ENCODE measurements at regions not wholly inside any gene's neighbourhood (a gene's known extent, or its start where the extent isn't known, plus 50 kb on each side); places are given as distances from the start of the nearest gene placed in this dataset.

DNA sequence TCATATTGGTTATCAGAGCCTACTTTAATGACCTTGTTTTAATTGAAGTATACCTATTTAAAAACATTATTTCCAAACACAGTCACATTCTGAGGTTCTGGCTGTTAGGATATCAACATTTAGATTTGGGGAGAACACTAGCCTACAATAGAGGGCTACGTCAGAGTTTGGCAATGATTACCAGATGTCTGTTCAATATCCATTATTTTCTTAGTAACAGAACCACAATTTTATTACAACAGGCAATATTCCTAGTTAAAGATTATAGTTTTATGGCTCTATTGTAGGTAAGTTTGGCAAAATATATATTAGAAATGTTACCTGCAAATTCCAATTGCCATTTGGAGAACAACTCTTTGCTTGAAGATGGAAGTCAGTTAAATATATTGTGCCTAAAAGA lies 1163.1 kb upstream of the MIR17HG start:
- Histone ChIP-seq H4K20me1 (replicated peaks; ENCODE audit: control insufficient read depth, insufficient read depth, low read length) (no peaks in the 10 kb centered on the region), H2AFZ (ENCODE audit: low read depth, low read length) (no peak overlapping the region), H3K9me1 (ENCODE audit: control insufficient read depth, insufficient read depth, low read length) (no peaks in the 10 kb centered on the region), H3K9me3 (replicated peaks; ENCODE audit: control insufficient read depth, insufficient read depth, low read depth, low read length) (peaks cover 4% of the 10 kb centered on the region; the same call in 1 of the 2 replicates), H3K4me3 (no peak overlapping the region), H3K79me2 (ENCODE audit: control insufficient read depth, insufficient read depth, low read length) (no peaks in the 10 kb centered on the region), H3K9ac (ENCODE audit: insufficient read depth in 1 of 2, low read depth in 2 of 2, low read length in 2 of 2) (no peak overlapping the region), H3K27ac (ENCODE audit: extremely low read depth, low read depth, low read length) (no peak overlapping the region), H3K4me1 (replicated peaks in 1 of 2; ENCODE audit: control insufficient read depth in 2 of 2, insufficient read depth in 2 of 2, low read length in 2 of 2) (no peaks in the 10 kb centered on the region), H3K27me3 (ENCODE audit: control insufficient read depth in 2 of 2, insufficient read depth in 2 of 2, low read length in 2 of 2) (no peaks in the 10 kb centered on the region), H3K4me2 (ENCODE audit: insufficient read depth, low read length) (no peak overlapping the region), H3K36me3 (ENCODE audit: control insufficient read depth, insufficient read depth, low read length) (no peaks in the 10 kb centered on the region)
- TF ChIP-seq PHB (CRISPR knock-in tag; IDR thresholded peaks at IDR 0.05) (no peak), KLF1 (tag; IDR thresholded peaks at IDR 0.05) (no peak), SMARCC2 (IDR thresholded peaks at IDR 0.05; ENCODE audit: low read depth) (no peak), ZNF766 (CRISPR knock-in tag; conservative IDR thresholded peaks at IDR 0.05) (no peak), NCOA2 (IDR thresholded peaks at IDR 0.05; ENCODE audit: partially characterized antibody in 2 of 2) (no peak), ETV1 (tag; conservative IDR thresholded peaks at IDR 0.05; ENCODE audit: low read depth) (no peak), COPS2 (conservative IDR thresholded peaks at IDR 0.05) (no peak), ZBTB1 (CRISPR knock-in tag; IDR thresholded peaks at IDR 0.05; ENCODE audit: borderline replicate concordance, low read depth) (no peak), WHSC1 (IDR thresholded peaks at IDR 0.05; ENCODE audit: low read length) (no peak), HMG20A (CRISPR knock-in tag; conservative IDR thresholded peaks at IDR 0.05) (no peak), BRCA1 (IDR thresholded peaks at IDR 0.05) (no peak), BRCA1 (CRISPR knock-in tag; IDR thresholded peaks at IDR 0.05) (no peak), CBX5 (IDR thresholded peaks at IDR 0.05; ENCODE audit: borderline replicate concordance, low read depth) (no peak), MYBL2 (IDR thresholded peaks at IDR 0.05; ENCODE audit: low read depth) (no peak), MYBL2 (CRISPR knock-in tag; IDR thresholded peaks at IDR 0.05; ENCODE audit: borderline replicate concordance) (no peak)
- TF ChIP-seq, protein P1, sequence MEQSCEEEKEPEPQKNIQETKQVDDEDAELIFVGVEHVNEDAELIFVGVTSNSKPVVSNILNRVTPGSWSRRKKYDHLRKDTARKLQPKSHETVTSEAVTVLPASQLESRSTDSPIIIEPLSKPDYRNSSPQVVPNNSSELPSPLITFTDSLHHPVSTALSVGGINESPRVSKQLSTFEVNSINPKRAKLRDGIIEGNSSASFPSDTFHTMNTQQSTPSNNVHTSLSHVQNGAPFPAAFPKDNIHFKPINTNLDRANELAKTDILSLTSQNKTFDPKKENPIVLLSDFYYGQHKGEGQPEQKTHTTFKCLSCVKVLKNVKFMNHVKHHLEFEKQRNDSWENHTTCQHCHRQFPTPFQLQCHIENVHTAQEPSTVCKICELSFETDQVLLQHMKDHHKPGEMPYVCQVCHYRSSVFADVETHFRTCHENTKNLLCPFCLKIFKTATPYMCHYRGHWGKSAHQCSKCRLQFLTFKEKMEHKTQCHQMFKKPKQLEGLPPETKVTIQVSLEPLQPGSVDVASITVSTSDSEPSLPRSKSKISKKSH (CRISPR knock-in tag; IDR thresholded peaks at IDR 0.05), result no peak
- TF ChIP-seq, protein P2, sequence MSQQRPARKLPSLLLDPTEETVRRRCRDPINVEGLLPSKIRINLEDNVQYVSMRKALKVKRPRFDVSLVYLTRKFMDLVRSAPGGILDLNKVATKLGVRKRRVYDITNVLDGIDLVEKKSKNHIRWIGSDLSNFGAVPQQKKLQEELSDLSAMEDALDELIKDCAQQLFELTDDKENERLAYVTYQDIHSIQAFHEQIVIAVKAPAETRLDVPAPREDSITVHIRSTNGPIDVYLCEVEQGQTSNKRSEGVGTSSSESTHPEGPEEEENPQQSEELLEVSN (IDR thresholded peaks at IDR 0.05; ENCODE audit: borderline replicate concordance in 1 of 2, extremely low read depth in 1 of 2, insufficient read depth in 1 of 2, insufficient read length in 1 of 2, low read depth in 1 of 2, low read length in 1 of 2, poor library complexity in 1 of 2, severe bottlenecking in 1 of 2), result no peak
- TF ChIP-seq, protein P3, sequence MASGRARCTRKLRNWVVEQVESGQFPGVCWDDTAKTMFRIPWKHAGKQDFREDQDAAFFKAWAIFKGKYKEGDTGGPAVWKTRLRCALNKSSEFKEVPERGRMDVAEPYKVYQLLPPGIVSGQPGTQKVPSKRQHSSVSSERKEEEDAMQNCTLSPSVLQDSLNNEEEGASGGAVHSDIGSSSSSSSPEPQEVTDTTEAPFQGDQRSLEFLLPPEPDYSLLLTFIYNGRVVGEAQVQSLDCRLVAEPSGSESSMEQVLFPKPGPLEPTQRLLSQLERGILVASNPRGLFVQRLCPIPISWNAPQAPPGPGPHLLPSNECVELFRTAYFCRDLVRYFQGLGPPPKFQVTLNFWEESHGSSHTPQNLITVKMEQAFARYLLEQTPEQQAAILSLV (tag; IDR thresholded peaks at IDR 0.05), result no peak
- intact Hi-C loops (cut with micrococcal nuclease), result no loop called here
- ChIA-PET POLR2A (interaction anchor here (1.0 to 1.2 kb wide), 3 partner anchors 9 to 20 kb away, joined by 3 to 4 read pairs (median 3); no protein-coding TSS in a partner anchor), CTCF (ENCODE audit: low intra/inter-chr PET ratio) (no interaction called here)
- FAIRE-seq (no peak), DNase-seq (ENCODE audit: extremely low read depth in 1 of 4, low spot score in 3 of 4) (no peak), ATAC-seq (no peak)
- in situ Hi-C loops (cut with MboI), result no loop called here
- 0% methylated on average over 1 of the region's 1 CpG for WGBS (ENCODE audit: insufficient coverage, low coverage, missing lambda C conversion rate)
- no TSS peak for BruUV-seq (replicated peaks)

All from K562 (cell line).